ENCODE measurements at regions not wholly inside any gene's neighbourhood (a gene's known extent, or its start where the extent isn't known, plus 50 kb on each side); places are given as distances from the start of the nearest gene placed in this dataset.

DNA sequence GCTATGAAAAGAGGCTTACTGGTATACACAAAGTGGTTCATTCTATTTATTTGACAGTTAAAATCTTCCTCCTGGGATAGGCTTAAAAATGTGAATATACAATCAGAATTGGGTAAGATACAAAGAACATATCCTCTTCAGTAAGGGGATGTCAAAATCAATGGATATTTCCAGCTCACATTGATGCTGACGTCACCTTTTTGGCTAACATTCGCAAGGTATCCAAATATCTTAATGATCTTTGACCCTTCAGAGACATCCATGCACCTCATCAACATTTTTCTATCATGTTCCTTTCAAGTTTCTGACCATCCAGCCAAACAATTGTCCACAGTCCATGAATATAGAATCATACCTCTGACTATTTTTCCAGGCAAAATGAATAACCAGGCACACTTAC is 697.3 kb downstream of the NR2F2 start:
- intact Hi-C loops (cut with DNase I), result no loop called here
- Histone ChIP-seq H3K4me1 (no peaks in the 10 kb centered on the region), H3K4me3 (no peak overlapping the region), H3K9me3 (peaks cover 0 to 9% of the 10 kb centered on the region in 2 donors), H3K36me3 (no peaks in the 10 kb centered on the region), H3K27ac (no peak overlapping the region), H3K27me3 (no peaks in the 10 kb centered on the region)
- no peak for DNase-seq (ENCODE audit: low spot score in 2 of 2)
- TF ChIP-seq, protein P1, sequence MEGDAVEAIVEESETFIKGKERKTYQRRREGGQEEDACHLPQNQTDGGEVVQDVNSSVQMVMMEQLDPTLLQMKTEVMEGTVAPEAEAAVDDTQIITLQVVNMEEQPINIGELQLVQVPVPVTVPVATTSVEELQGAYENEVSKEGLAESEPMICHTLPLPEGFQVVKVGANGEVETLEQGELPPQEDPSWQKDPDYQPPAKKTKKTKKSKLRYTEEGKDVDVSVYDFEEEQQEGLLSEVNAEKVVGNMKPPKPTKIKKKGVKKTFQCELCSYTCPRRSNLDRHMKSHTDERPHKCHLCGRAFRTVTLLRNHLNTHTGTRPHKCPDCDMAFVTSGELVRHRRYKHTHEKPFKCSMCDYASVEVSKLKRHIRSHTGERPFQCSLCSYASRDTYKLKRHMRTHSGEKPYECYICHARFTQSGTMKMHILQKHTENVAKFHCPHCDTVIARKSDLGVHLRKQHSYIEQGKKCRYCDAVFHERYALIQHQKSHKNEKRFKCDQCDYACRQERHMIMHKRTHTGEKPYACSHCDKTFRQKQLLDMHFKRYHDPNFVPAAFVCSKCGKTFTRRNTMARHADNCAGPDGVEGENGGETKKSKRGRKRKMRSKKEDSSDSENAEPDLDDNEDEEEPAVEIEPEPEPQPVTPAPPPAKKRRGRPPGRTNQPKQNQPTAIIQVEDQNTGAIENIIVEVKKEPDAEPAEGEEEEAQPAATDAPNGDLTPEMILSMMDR (IDR thresholded peaks at IDR 0.05), result no peak

DNA sequence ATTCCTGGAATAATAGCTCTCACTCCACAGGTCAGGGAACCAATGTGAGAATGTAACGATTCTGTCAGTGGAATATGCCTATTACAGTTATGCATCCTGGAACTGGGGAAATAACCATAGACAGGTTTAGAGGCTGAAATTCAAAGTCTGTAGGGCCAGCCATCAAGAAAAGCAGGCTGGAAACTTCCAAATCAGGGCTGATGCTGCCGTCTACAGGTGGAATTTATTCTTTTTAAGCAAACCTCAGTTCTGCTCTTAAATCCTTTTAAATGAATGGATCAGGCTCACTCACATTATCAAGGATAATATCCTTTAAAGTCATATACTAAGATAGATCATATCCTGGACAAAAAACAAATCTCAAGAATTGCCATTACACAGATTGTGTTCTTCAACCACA is 699.8 kb downstream of the NR2F2 start:
- peaks cover 0 to 9% of the 10 kb centered on the region in 2 donors for H3K9me3 ChIP-seq
- TF ChIP-seq, protein P1 (IDR thresholded peaks at IDR 0.05), result no peak
- no peak overlapping the region for H3K27ac ChIP-seq
- intact Hi-C loops (cut with DNase I), result no loop called here
- no peaks in the 10 kb centered on the region for H3K4me1 ChIP-seq
- no peaks in the 10 kb centered on the region for H3K36me3 ChIP-seq
- H3K27me3 ChIP-seq, result no peaks in the 10 kb centered on the region
- DNase-seq (ENCODE audit: low spot score in 2 of 2), result no peak
- H3K4me3 ChIP-seq, result no peak overlapping the region

DNA sequence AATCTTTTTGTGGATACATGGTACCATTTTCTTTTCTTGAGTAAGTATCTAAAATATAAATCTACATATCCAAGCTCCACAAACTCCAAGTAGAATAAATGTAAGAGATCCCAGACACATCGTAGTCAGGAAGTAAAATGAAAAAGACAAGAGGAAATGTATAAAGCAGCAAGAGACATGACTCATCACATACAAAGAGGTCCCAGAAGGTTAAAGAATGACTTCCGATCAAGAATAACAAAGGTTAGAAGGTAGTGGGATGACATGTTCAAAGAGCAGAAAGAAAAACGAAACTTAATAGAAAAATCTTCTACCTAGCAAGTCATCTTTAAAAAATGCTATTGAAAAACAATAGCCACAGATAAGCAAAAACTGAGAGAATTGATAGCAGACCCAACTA is 705.8 kb downstream of the NR2F2 start:
- Histone ChIP-seq H3K4me1 (no peaks in the 10 kb centered on the region), H3K9me3 (no peaks in the 10 kb centered on the region), H3K27me3 (no peaks in the 10 kb centered on the region), H3K27ac (no peak overlapping the region), H3K4me3 (no peak overlapping the region), H3K36me3 (no peaks in the 10 kb centered on the region)
- intact Hi-C loops (cut with DNase I), result no loop called here
- DNase-seq (ENCODE audit: low spot score in 2 of 2), result no peak
- TF ChIP-seq, protein P1 (IDR thresholded peaks at IDR 0.05), result no peak

DNA sequence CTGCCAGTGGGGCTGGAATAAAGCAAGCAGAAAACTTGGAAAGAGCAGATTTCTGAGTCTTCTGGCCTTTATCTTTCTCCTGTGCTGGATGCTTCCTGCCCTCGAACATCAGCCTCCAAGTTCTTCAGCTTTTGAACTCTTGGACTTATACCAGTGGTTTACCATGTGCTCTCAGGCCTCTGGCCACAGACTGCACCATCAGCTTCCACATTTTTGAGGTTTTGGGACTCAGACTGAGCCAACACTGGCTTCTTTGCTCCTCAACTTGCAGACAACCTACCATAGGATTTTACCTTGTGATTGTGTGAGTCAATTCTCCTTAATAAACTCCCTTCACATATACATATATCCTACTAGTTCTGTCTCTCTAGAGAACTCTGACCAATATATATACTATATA is 706.6 kb downstream of the NR2F2 start:
- DNase-seq (ENCODE audit: low spot score in 2 of 2), result no peak
- H3K4me3 ChIP-seq, result no peak overlapping the region
- no peaks in the 10 kb centered on the region for H3K9me3 ChIP-seq
- H3K27me3 ChIP-seq, result no peaks in the 10 kb centered on the region
- intact Hi-C loops (cut with DNase I), result no loop called here
- no peaks in the 10 kb centered on the region for H3K4me1 ChIP-seq
- no peaks in the 10 kb centered on the region for H3K36me3 ChIP-seq
- no peak overlapping the region for H3K27ac ChIP-seq
- TF ChIP-seq, protein P1 (IDR thresholded peaks at IDR 0.05), result no peak

DNA sequence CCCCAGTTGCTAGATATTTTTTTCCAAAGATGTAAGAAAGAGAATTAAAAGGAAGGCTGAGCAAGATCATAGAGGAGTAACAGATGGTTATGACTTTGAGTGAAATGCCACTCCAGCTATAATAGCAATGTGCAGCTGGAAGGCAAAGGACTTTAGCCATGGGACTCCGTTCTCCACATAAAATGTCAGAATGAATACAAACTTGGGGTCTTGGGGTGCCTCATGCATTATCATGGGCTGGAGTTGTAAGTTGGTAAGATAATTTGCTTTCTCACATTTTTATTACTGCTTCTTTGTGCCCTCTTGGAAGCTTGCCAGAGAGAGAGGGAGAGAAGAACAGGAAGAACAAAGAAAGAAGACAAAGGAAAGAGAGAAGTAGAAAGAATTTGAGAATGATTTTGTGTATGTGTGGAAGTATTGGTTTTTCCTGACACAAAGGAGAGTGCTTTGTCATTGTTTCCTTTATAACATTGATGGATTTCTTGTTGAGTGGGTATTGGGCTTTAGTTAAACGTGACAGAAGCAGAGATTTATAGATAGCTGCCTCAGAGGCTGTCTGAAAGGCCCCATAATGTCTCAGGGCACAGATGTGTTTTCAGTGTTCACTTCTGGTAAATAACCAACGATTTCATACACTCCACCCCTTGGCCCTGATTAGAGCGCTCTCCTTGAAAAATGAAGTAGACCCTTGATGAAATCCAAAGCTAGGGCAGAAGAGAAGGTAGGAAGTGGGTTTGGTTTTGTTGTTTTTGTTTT is 715.3 kb downstream of the NR2F2 start:
- no peak overlapping the region for H3K4me3 ChIP-seq
- no peaks in the 10 kb centered on the region for H3K4me1 ChIP-seq
- TF ChIP-seq, protein P1 (IDR thresholded peaks at IDR 0.05), result no peak
- no peaks in the 10 kb centered on the region for H3K9me3 ChIP-seq
- intact Hi-C loops (cut with DNase I), result no loop called here
- H3K27ac ChIP-seq, result no peak overlapping the region
- no peak for DNase-seq (ENCODE audit: low spot score in 2 of 2)
- H3K27me3 ChIP-seq, result no peaks in the 10 kb centered on the region
- H3K36me3 ChIP-seq, result no peaks in the 10 kb centered on the region

DNA sequence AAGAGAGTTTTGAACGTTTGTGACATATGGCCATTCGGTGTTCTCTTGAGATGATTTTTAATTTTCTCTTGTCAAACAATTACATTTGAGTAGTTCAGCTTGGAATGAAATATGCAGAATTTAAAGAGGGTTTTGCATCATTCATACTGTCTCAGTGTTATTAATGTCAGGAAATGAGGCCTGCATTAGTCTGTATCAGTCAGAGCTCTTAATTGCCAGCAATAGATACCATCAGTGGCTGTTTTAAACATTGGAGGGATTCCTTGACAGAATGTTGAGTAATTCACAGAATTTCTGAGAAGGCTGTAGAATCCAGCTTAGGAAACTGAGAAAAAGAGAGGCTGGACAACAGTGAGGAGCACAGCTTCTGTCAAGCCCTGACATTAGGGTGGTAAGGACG is 722.0 kb downstream of the NR2F2 start:
- intact Hi-C loops (cut with DNase I), result no loop called here
- H3K27me3 ChIP-seq, result no peaks in the 10 kb centered on the region
- no peak overlapping the region for H3K27ac ChIP-seq
- no peaks in the 10 kb centered on the region for H3K4me1 ChIP-seq
- no peaks in the 10 kb centered on the region for H3K36me3 ChIP-seq
- DNase-seq (ENCODE audit: low spot score in 2 of 2), result no peak
- no peaks in the 10 kb centered on the region for H3K9me3 ChIP-seq
- TF ChIP-seq, protein P1 (IDR thresholded peaks at IDR 0.05), result no peak
- no peak overlapping the region for H3K4me3 ChIP-seq
